ENCODE measurements at regions not wholly inside any gene's neighbourhood (a gene's known extent, or its start where the extent isn't known, plus 50 kb on each side); places are given as distances from the start of the nearest gene placed in this dataset.

- DNase-seq (ENCODE audit: extremely low spot score, insufficient read length, low read depth) (no peak), FAIRE-seq (no peak)
Measured at GRCh38 chr3:117226932-117227331, 517.4 kb downstream of the TUSC7 start.

DNA sequence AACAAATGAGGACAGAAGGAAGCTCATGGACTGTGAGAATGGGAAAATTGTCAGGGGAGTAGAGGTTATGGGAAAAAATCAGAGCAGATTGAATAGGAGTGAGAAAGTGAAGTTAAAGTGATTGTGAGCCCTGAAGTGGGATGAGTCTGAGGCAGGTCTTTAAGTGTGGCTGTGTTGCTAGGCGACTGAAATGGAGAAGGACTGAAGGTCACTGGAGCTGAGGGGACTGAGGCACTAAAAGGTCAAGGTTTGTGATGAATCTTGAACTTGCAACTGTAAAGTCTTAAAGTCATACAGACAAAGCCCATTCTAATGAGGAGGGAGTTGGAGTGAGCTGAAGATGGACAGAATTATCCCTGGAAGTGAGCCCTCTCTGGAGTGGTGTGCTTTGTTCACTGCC is 518.9 kb downstream of the TUSC7 start:
- FAIRE-seq = no peak

DNA sequence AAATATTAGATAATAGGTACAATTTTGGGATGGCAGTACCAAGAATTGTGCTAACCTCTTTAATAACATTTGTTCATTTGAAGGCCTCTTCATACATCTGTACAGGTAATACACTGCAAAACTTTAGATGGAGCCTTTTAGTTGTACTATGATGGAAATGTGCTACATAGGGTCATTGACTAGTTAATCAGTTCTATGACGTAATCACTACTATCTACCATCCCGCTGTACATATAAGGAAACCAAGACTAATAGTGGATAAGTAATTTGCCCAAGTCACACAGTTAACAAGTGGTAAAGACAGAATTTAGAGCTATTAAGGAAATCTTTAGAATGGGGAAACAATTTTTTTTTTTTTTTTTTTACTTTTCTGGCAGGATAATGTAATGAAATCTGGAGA is 521.3 kb downstream of the TUSC7 start:
- DNase-seq (ENCODE audit: extremely low spot score, insufficient read length, low read depth) = no peak
- no peak for FAIRE-seq

More for the DNA sequence above, 518.9 kb downstream of the TUSC7 start:
- DNase-seq (ENCODE audit: extremely low spot score, insufficient read length, low read depth) = no peak

GRCh38 chr3:117234331-117234730 is 524.8 kb downstream of the TUSC7 start:
- FAIRE-seq = no peak
- no peak for DNase-seq (ENCODE audit: extremely low spot score, insufficient read length, low read depth)

GRCh38 chr3:117235304-117235703 is 525.7 kb downstream of the TUSC7 start:
- DNase-seq (ENCODE audit: extremely low spot score, insufficient read length, low read depth) = no peak
- FAIRE-seq = no peak

DNA sequence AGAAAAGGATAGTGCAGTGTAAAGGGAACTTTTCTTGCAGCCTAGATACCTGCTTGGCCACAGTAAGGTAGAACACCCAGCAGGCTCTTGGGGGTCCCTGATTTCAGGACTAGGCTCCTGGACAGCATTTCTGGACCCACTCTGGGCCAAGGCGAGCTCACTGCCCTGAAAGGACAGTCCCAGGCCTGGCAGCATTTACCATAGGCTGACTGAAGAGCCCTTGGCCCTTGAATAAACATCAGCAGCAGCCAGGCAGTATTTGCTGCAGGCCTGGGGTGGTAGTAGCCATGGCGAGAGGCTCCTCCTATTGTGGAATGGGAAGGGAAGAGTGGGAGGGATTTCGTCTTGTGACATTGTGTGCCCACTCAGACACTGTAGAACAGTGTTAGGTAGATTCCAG is 529.2 kb downstream of the TUSC7 start:
- DNase-seq (ENCODE audit: extremely low spot score, insufficient read length, low read depth) (no peak), FAIRE-seq (no peak)

GRCh38 chr3:117243657-117244056 is 534.1 kb downstream of the TUSC7 start:
- FAIRE-seq = no peak
- DNase-seq (ENCODE audit: extremely low spot score, insufficient read length, low read depth) = no peak

DNA sequence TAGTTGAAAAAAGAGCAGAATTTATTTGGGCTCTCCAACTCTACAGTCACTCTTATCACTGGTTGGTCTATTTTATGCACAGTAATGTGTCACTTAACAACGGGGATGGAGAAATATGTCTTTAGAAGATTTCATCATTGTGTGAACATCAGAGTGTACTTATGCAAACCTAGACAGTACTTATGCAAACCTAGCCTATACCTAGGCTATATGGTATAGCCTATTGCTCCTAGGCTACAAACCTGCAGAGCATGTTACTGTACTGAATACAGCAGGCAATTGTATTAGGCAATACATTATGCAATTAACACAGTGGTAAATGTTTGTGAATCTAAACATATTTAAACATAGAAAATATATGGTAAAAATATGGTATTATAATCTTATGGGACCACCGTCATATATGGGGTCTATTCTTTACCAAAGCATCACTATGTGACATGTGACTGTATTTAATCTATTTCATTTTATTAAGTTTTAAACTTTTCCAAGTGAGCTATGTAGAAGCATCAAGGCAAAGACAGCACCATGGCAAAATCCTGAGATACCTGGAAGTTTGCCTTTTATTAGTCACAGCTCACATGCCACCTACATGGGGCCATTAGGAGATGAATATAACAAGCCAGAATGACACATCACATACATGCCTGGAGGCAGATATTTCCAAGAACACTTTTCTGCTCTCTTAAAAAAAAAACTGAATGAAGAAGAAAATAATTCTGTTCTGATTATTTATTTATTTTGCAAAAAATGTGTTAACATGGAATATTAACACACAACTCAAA is 537.4 kb downstream of the TUSC7 start:
- FAIRE-seq = no peak
- no peak for DNase-seq (ENCODE audit: extremely low spot score, insufficient read length, low read depth)

GRCh38 chr3:117248153-117248552 is 538.6 kb downstream of the TUSC7 start:
- FAIRE-seq = no peak
- no peak for DNase-seq (ENCODE audit: extremely low spot score, insufficient read length, low read depth)

DNA sequence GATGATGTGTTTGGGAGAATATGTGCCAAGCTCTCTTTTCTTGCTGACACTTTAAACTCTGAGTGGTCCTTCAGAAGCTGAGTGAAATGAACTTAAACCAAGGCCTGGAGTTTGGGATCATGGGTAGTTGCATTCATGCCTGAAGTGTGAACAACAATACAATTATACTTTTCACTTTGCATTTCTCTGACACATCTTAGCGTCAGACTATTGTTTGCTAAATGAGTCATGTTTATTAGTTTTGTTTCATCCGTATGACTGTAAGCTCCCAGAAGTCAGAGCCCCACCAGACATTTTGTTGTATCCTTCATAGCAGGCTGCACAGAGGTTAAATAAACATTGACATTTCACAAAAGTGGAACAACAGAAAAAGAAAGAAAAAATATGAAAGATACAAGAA is 542.6 kb downstream of the TUSC7 start:
- FAIRE-seq (no peak), DNase-seq (ENCODE audit: extremely low spot score, insufficient read length, low read depth) (no peak)

GRCh38 chr3:117252651-117253050 is 543.1 kb downstream of the TUSC7 start:
- no peak for FAIRE-seq
- no peak for DNase-seq (ENCODE audit: extremely low spot score, insufficient read length, low read depth)

DNA sequence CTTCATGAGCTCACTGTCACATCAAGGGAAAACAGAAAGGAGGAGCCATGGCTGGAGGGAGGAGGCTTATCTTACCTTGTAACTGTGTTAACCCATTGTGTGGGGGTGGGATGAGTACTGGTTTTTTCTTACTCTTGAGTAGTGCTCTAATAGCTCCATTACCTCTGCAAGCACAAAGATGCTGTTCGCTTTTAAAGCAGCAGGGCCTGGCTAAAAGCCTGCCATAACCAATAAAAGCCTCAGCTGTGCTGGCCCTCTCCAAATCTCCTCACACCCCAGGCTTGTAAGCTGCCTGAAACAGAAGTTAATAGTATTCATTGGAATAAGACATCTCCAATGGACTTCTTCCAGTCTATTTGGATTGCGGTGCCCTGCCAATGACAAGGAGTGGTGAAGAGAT is 544.1 kb downstream of the TUSC7 start:
- no peak for DNase-seq (ENCODE audit: extremely low spot score, insufficient read length, low read depth)
- no peak for FAIRE-seq

- FAIRE-seq (no peak), DNase-seq (ENCODE audit: extremely low spot score, insufficient read length, low read depth) (no peak)
Measured at GRCh38 chr3:117254985-117255384, 545.4 kb downstream of the TUSC7 start.

- no peak for FAIRE-seq
Measured at GRCh38 chr3:117255736-117256135, 546.2 kb downstream of the TUSC7 start.

GRCh38 chr3:117261983-117262421 is 552.4 kb downstream of the TUSC7 start:
- DNase-seq (ENCODE audit: extremely low spot score, insufficient read length, low read depth) (no peak), FAIRE-seq (no peak)

More at GRCh38 chr3:117255736-117256135, 546.2 kb downstream of the TUSC7 start:
- DNase-seq (ENCODE audit: extremely low spot score, insufficient read length, low read depth) = no peak

DNA sequence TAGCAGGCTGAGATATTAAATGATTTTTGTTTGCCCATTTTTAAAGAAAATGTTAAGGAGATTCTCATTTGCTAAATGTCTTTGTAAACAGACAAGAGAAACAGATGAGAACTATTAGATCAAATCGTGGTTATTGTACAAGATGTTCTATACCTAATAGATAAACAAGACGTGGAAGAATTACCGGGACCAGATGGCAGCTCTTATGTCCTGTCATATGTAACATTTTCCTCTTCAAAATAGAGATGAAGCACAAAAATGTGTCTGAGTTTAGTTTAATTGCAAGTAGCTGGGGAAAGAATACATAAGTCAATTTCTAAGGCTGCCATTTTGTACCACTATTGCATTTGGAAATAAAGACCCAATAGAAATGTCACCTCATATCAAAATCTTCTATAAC is 553.7 kb downstream of the TUSC7 start:
- no peak for DNase-seq (ENCODE audit: extremely low spot score, insufficient read length, low read depth)

DNA sequence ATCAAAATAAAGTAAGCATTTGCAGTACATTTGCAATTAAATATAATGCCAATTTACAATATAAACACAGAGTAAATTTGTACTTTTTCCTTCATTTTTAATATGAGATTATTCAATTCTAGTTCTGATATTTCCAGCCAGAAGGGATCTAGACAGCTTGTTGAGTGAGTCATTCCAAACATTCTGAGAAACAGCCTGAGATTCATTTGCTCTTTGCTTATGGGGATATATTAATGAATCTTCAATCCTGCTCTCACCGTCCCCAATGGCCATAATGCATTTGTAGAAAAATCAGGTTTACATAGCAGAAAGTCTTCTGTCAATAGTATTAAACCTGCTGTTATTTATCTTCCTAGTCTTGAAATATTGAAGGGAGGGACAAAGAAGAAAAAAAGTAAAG is 554.2 kb downstream of the TUSC7 start:
- DNase-seq (ENCODE audit: extremely low spot score, insufficient read length, low read depth) (no peak), FAIRE-seq (no peak)

More for the DNA sequence above, 553.7 kb downstream of the TUSC7 start:
- FAIRE-seq = no peak

GRCh38 chr3:117264204-117264994 is 554.8 kb downstream of the TUSC7 start:
- no peak for FAIRE-seq
- no peak for DNase-seq (ENCODE audit: extremely low spot score, insufficient read length, low read depth)

- FAIRE-seq (no peak), DNase-seq (ENCODE audit: extremely low spot score, insufficient read length, low read depth) (no peak)
Measured at GRCh38 chr3:117266806-117267205, 557.2 kb downstream of the TUSC7 start.

GRCh38 chr3:117268318-117268717 is 558.7 kb downstream of the TUSC7 start:
- DNase-seq (ENCODE audit: extremely low spot score, insufficient read length, low read depth) (no peak), FAIRE-seq (no peak)

- FAIRE-seq (no peak), DNase-seq (ENCODE audit: extremely low spot score, insufficient read length, low read depth) (no peak)
Measured at GRCh38 chr3:117272274-117272673, 562.7 kb downstream of the TUSC7 start.
